H1 (cell line): ENCODE measurements at regions not wholly inside any gene's neighbourhood (a gene's known extent, or its start where the extent isn't known, plus 50 kb on each side); places are given as distances from the start of the nearest gene placed in this dataset.

ENCODE experiments used
- CTCF ChIA-PET: fragments of 300-600 bp; sonication (Branson Sonifier 250); formaldehyde crosslinking; loops from one replicate; lab custom pipeline; 2021; ENCODE audit not compliant: partially characterized antibody; lab: Charles Lee
- POLR2A ChIA-PET: fragments of 300-600 bp; sonication (Branson Sonifier 250); formaldehyde crosslinking; loops from one replicate; lab custom pipeline; 2021; ENCODE audit warnings: inconsistent platforms; ENCODE audit not compliant: partially characterized antibody; lab: Charles Lee
- DNase-seq, 2 experiments: peaks; one replicate each; pipeline versions ENCODE4 v3.0.0 to v3.0.0-alpha.2; 2010 to 2022; ENCODE audit warnings: low spot score in 2 of 2, low read depth in 1 of 2, mixed read lengths in 1 of 2
- FAIRE-seq: peaks from 2 replicates; lab custom pipeline; 2011; peaks lifted over from hg19 to GRCh38; lab: Jason Lieb, UNC
- H2AFZ ChIP-seq: 2 replicates; pipeline ENCODE4 v1.8.1; 2012; ENCODE audit warnings: low read length, inconsistent platforms
- H2AK5ac ChIP-seq: 2 replicates; pipeline ENCODE4 v1.6.1; 2013; ENCODE audit warnings: low read depth, low read length
- H2BK120ac ChIP-seq: replicated peaks from 2 replicates; pipeline ENCODE3; 2013; ENCODE audit warnings: low read depth, low read length, inconsistent platforms
- H2BK12ac ChIP-seq: 2 replicates; pipeline ENCODE4 v1.6.1; 2013; ENCODE audit warnings: low read depth, low read length
- H2BK15ac ChIP-seq: 2 replicates; pipeline ENCODE4 v1.6.1; 2013; ENCODE audit warnings: low read length
- H2BK20ac ChIP-seq: 2 replicates; pipeline ENCODE4 v1.6.1; 2013; ENCODE audit warnings: low read length
- H2BK5ac ChIP-seq: 2 replicates; pipeline ENCODE4 v1.6.1; 2013; ENCODE audit warnings: low read depth, low read length
- H3K14ac ChIP-seq: 2 replicates; pipeline ENCODE4 v1.6.1; 2013; ENCODE audit warnings: inconsistent platforms; ENCODE audit not compliant: insufficient read length
- H3K18ac ChIP-seq: 2 replicates; pipeline ENCODE4 v1.6.1; 2013; ENCODE audit warnings: low read length; ENCODE audit errors: extremely low read depth
- H3K23ac ChIP-seq: 2 replicates; pipeline ENCODE4 v1.6.1; 2013; ENCODE audit warnings: inconsistent platforms; ENCODE audit not compliant: insufficient read length
- H3K23me2 ChIP-seq: 2 replicates; pipeline ENCODE4 v1.6.1; 2013; ENCODE audit warnings: low read depth, low read length
- H3K27ac ChIP-seq: 2 replicates; pipeline ENCODE4 v1.6.1; 2011; ENCODE audit warnings: low read depth, low read length, inconsistent platforms
- H3K27me3 ChIP-seq, 4 experiments: replicated peaks in 1 of 4; 1 replicate in 1 of 4; 2 replicates in 3 of 4; pipeline versions ENCODE4 v1.6.1 to v1.8.1; 2011 to 2013; ENCODE audit warnings: low read length in 3 of 4, mild to moderate bottlenecking in 3 of 4, inconsistent platforms in 2 of 4, mixed read lengths in 2 of 4, moderate library complexity in 1 of 4; ENCODE audit not compliant: control insufficient read depth in 3 of 4, insufficient read depth in 3 of 4; ENCODE audit errors: extremely low read depth in 1 of 4
- H3K36me3 ChIP-seq, 4 experiments: 2 replicates each; pipeline versions ENCODE4 v1.6.1 to v1.8.1; 2011 to 2013; ENCODE audit warnings: mild to moderate bottlenecking in 4 of 4, low read length in 3 of 4, moderate library complexity in 2 of 4, control low read depth in 1 of 4, inconsistent platforms in 1 of 4; ENCODE audit not compliant: insufficient read depth in 4 of 4, control insufficient read depth in 2 of 4
- H3K4ac ChIP-seq: replicated peaks from 2 replicates; pipeline ENCODE3; 2013; ENCODE audit warnings: low read length, low read depth, mixed read lengths, inconsistent platforms; ENCODE audit not compliant: insufficient read length
- H3K4me1 ChIP-seq, 4 experiments: replicated peaks in 1 of 4; 1 replicate in 1 of 4; 2 replicates in 3 of 4; pipeline versions ENCODE4 v1.6.1 to v1.8.1; 2011 to 2013; ENCODE audit warnings: low read length in 3 of 4, inconsistent platforms in 2 of 4, mixed read lengths in 1 of 4; ENCODE audit not compliant: insufficient read depth in 4 of 4, control insufficient read depth in 3 of 4
- H3K4me2 ChIP-seq, 2 experiments: 2 replicates each; pipeline versions ENCODE4 v1.6.1 to v1.8.1; 2011 to 2013; ENCODE audit warnings: low read depth in 2 of 2, low read length in 2 of 2, control low read depth in 1 of 2, inconsistent platforms in 1 of 2, mild to moderate bottlenecking in 1 of 2; ENCODE audit not compliant: insufficient read depth in 1 of 2
- H3K4me3 ChIP-seq, 4 experiments: fragments of 200-600, 300-600 bp in 1 of 4; sonication (generic), shearing (Covaris generic), sonication (Bioruptor Twin) in 1 of 4; 2 replicates each; pipeline versions ENCODE4 v1.5.1 to v1.8.1; 2011 to 2016; ENCODE audit warnings: low read length in 4 of 4, low read depth in 3 of 4, control low read depth in 2 of 4, inconsistent platforms in 2 of 4, mild to moderate bottlenecking in 2 of 4, mixed read lengths in 1 of 4, moderate library complexity in 1 of 4; ENCODE audit not compliant: insufficient read depth in 2 of 4; ENCODE audit errors: extremely low read depth in 1 of 4
- H3K56ac ChIP-seq: replicated peaks from 2 replicates; pipeline ENCODE3; 2013; ENCODE audit warnings: low read depth, mild to moderate bottlenecking, mixed read lengths, low read length, inconsistent platforms; ENCODE audit not compliant: insufficient read length
- H3K79me1 ChIP-seq: 2 replicates; pipeline ENCODE4 v1.6.1; 2013; ENCODE audit warnings: low read depth, low read length, control low read depth
- H3K79me2 ChIP-seq, 2 experiments: 2 replicates each; pipeline versions ENCODE4 v1.6.1 to v1.8.1; 2012 to 2013; ENCODE audit warnings: low read length in 2 of 2, mild to moderate bottlenecking in 2 of 2, inconsistent platforms in 1 of 2; ENCODE audit not compliant: insufficient read depth in 2 of 2, control insufficient read depth in 1 of 2
- H3K9ac ChIP-seq, 4 experiments: replicated peaks in 1 of 4; 1 replicate in 1 of 4; 2 replicates in 3 of 4; pipeline versions ENCODE4 v1.6.1 to v1.8.1; 2011 to 2013; ENCODE audit warnings: low read depth in 3 of 4, low read length in 3 of 4, control low read depth in 2 of 4, mild to moderate bottlenecking in 2 of 4, moderate library complexity in 2 of 4, inconsistent platforms in 1 of 4; ENCODE audit errors: extremely low read depth in 1 of 4
- H3K9me3 ChIP-seq, 2 experiments: 2 replicates each; pipeline versions ENCODE4 v1.6.1 to v1.8.1; 2012 to 2013; ENCODE audit warnings: mild to moderate bottlenecking in 2 of 2, moderate library complexity in 2 of 2, control low read depth in 1 of 2, inconsistent platforms in 1 of 2, low read depth in 1 of 2, low read length in 1 of 2, mixed read lengths in 1 of 2; ENCODE audit not compliant: insufficient read depth in 2 of 2
- H4K20me1 ChIP-seq, 2 experiments: replicated peaks in 1 of 2; 2 replicates each; pipeline versions ENCODE3 to v1.8.1; 2011 to 2013; ENCODE audit warnings: inconsistent platforms in 2 of 2, low read length in 2 of 2, mild to moderate bottlenecking in 1 of 2; ENCODE audit not compliant: insufficient read depth in 2 of 2, control insufficient read depth in 1 of 2
- H4K5ac ChIP-seq: 2 replicates; pipeline ENCODE4 v1.6.1; 2013; ENCODE audit warnings: low read length, low read depth, mixed read lengths, inconsistent platforms; ENCODE audit not compliant: insufficient read length
- H4K8ac ChIP-seq: 2 replicates; pipeline ENCODE4 v1.8.0; 2013; ENCODE audit warnings: mild to moderate bottlenecking, moderate library complexity, low read length, inconsistent platforms; ENCODE audit not compliant: insufficient read depth; ENCODE audit errors: extremely low read depth
- H4K91ac ChIP-seq: replicated peaks from 2 replicates; pipeline ENCODE3; 2013; ENCODE audit warnings: low read length, mixed read lengths, inconsistent platforms; ENCODE audit not compliant: insufficient read length
- CHD2 ChIP-seq: IDR thresholded peaks from 2 replicates; pipeline ENCODE4 v1.6.1; 2012; ENCODE audit warnings: low read length, improper control_type of control experiment
- CREB1 ChIP-seq: IDR thresholded peaks from 2 replicates; pipeline ENCODE4 v1.6.1; 2012; ENCODE audit warnings: inconsistent platforms
- GABPA ChIP-seq: IDR thresholded peaks from 2 replicates; pipeline ENCODE4 v1.6.1; 2011; ENCODE audit warnings: mild to moderate bottlenecking, low read length, moderate library complexity, borderline replicate concordance; ENCODE audit not compliant: insufficient read depth
- HDAC2 ChIP-seq, 2 experiments: fragments of 300-600 bp in 1 of 2; sonication (generic) in 1 of 2; IDR thresholded peaks; 2 replicates each; pipeline ENCODE4 v1.6.1; 2011 to 2012; ENCODE audit warnings: low read depth in 2 of 2, low read length in 2 of 2, mild to moderate bottlenecking in 2 of 2, moderate library complexity in 2 of 2, borderline replicate concordance in 1 of 2, inconsistent platforms in 1 of 2
- JUND ChIP-seq: IDR thresholded peaks from 2 replicates; pipeline ENCODE4 v1.6.1; 2011; ENCODE audit warnings: mild to moderate bottlenecking, improper control_type of control experiment, low read length
- KDM1A ChIP-seq: fragments of 200-600, 300-600 bp; sonication (generic); IDR thresholded peaks from 2 replicates; pipeline ENCODE4 v1.7.1; 2016; ENCODE audit warnings: mild to moderate bottlenecking, low read length, borderline replicate concordance
- KDM4A ChIP-seq: IDR thresholded peaks from one replicate; pipeline ENCODE4 v1.7.1; 2012; ENCODE audit warnings: low read depth, mild to moderate bottlenecking, moderate library complexity, low read length, inconsistent platforms; ENCODE audit not compliant: severe bottlenecking
- POLR2AphosphoS5 ChIP-seq: IDR thresholded peaks from 2 replicates; pipeline ENCODE4 v1.6.1; 2011; ENCODE audit warnings: low read depth, low read length
- POU5F1 ChIP-seq: IDR thresholded peaks from 2 replicates; pipeline ENCODE4 v1.6.1; 2011; ENCODE audit warnings: low read depth, mild to moderate bottlenecking, low read length, moderate library complexity
- SP2 ChIP-seq: IDR thresholded peaks from 2 replicates; pipeline ENCODE4 v1.6.1; 2012; ENCODE audit warnings: mild to moderate bottlenecking, low read length, inconsistent platforms
- TEAD4 ChIP-seq: IDR thresholded peaks from 2 replicates; pipeline ENCODE4 v1.6.1; 2012; ENCODE audit warnings: low read depth, low read length, inconsistent platforms, mixed read lengths
- YY1 ChIP-seq: IDR thresholded peaks from 2 replicates; pipeline ENCODE4 v1.6.1; 2011; ENCODE audit warnings: low read depth, mild to moderate bottlenecking, low read length
- whole genome bisulfite sequencing, 2 experiments: shearing (Covaris generic) in 1 of 2; methylation state at CpG; one replicate each; pipeline versions ENCODE4 v1.1.6 to v1.1.7; 2013 to 2015; ENCODE audit warnings: low lambda C conversion rate in 2 of 2, mixed read lengths in 2 of 2, inconsistent platforms in 1 of 2, low coverage in 1 of 2, missing lambda C conversion rate in 1 of 2; ENCODE audit not compliant: insufficient replicate concordance in 2 of 2, insufficient coverage in 1 of 2, insufficient read length in 1 of 2; ENCODE audit errors: extremely low coverage in 1 of 2, missing lambda C conversion rate in 1 of 2; 5-methylcytosine and 5-hydroxymethylcytosine counted together

DNA sequence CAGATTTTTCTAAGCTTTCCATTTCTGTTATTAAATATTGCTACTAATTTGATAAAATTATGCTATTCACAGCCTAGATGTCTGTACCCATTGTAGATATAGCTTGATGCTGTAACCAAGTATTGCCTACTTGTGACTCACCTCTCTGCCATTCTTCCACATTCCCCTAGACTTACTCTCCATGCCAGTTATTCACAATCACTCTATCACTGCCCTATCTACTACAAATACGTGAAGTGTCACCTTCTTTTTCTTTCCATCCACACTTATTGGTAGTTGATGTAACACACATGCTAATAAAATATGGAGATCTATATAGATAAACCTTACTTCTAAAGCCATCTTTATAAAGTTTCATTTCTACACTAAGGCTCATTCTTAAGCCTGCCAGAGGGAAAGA lies 179.4 kb upstream of the PACRGL start:
- Histone ChIP-seq H3K23ac (no peak overlapping the region), H3K4me1 (no peaks in the 10 kb centered on the region), H3K18ac (no peak overlapping the region), H4K91ac (no peak overlapping the region), H3K23me2 (no peaks in the 10 kb centered on the region), H3K14ac (no peak overlapping the region), H3K79me1 (no peaks in the 10 kb centered on the region), H3K4me2 (no peak overlapping the region), H3K36me3 (no peaks in the 10 kb centered on the region), H2AK5ac (no peak overlapping the region), H3K4me3 (no peak overlapping the region), H2AFZ (no peak overlapping the region), H3K9me3 (no peaks in the 10 kb centered on the region), H2BK120ac (no peak overlapping the region), H4K8ac (no peak overlapping the region), H2BK5ac (no peak overlapping the region), H3K79me2 (no peaks in the 10 kb centered on the region), H3K56ac (no peak overlapping the region), H2BK20ac (no peak overlapping the region), H3K27ac (no peak overlapping the region), H4K20me1 (no peaks in the 10 kb centered on the region), H3K4ac (no peak overlapping the region), H2BK12ac (no peak overlapping the region), H4K5ac (no peak overlapping the region), H3K27me3 (no peaks in the 10 kb centered on the region), H2BK15ac (no peak overlapping the region), H3K9ac (no peak overlapping the region)
- POLR2A ChIA-PET: no interaction called here
- DNase-seq (no peak), FAIRE-seq (no peak)
- CTCF ChIA-PET: interaction anchor here (1.3 kb wide), 1 partner anchor 95 kb away, joined by 3 read pairs; no protein-coding TSS in a partner anchor
- WGBS, 2 experiments: 100% methylated on average over 1 of the region's 1 CpG; no CpG with 5 or more reads in 1 of the 2 experiments
- no peak for TF ChIP-seq KDM1A
- no peak for TF ChIP-seq POLR2AphosphoS5
- TF ChIP-seq KDM4A: no peak
- TF ChIP-seq TEAD4: no peak
- TF ChIP-seq CHD2: no peak
- TF ChIP-seq POU5F1: no peak
- TF ChIP-seq YY1: no peak
- TF ChIP-seq GABPA: no peak
- TF ChIP-seq JUND: no peak
- TF ChIP-seq CREB1: no peak
- no peak for TF ChIP-seq HDAC2 (IDR thresholded peaks at IDR 0.05; ENCODE audit: borderline replicate concordance in 1 of 2, low read depth in 2 of 2, low read length in 2 of 2)
- no peak for TF ChIP-seq SP2
